Lower leg skin (tissue), 3 donors: ENCODE measurements at regions not wholly inside any gene's neighbourhood (a gene's known extent, or its start where the extent isn't known, plus 50 kb on each side); places are given as distances from the start of the nearest gene placed in this dataset.

Experiments used
- POLR2A ChIP-seq, 2 donors: fragments of 450-650 bp; IDR thresholded peaks; one replicate each; pipeline ENCODE4 v1.6.1; 2016 to 2017; ENCODE audit warnings: antibody characterized with exemption in 2 of 2, mild to moderate bottlenecking in 1 of 2, moderate library complexity in 1 of 2
- TF ChIP-seq, protein P1 (sequence below), 3 donors: fragments of 450-650 bp; IDR thresholded peaks; one replicate each; pipeline ENCODE4 v1.5.1; 2016; ENCODE audit warnings: antibody characterized with exemption in 3 of 3, mild to moderate bottlenecking in 3 of 3, moderate library complexity in 2 of 3

GRCh38 chr3:159923336-159923735 is 65.3 kb upstream of the IL12A start:
- TF ChIP-seq, protein P1, sequence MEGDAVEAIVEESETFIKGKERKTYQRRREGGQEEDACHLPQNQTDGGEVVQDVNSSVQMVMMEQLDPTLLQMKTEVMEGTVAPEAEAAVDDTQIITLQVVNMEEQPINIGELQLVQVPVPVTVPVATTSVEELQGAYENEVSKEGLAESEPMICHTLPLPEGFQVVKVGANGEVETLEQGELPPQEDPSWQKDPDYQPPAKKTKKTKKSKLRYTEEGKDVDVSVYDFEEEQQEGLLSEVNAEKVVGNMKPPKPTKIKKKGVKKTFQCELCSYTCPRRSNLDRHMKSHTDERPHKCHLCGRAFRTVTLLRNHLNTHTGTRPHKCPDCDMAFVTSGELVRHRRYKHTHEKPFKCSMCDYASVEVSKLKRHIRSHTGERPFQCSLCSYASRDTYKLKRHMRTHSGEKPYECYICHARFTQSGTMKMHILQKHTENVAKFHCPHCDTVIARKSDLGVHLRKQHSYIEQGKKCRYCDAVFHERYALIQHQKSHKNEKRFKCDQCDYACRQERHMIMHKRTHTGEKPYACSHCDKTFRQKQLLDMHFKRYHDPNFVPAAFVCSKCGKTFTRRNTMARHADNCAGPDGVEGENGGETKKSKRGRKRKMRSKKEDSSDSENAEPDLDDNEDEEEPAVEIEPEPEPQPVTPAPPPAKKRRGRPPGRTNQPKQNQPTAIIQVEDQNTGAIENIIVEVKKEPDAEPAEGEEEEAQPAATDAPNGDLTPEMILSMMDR (IDR thresholded peaks at IDR 0.05) = no peak
- TF ChIP-seq POLR2A (IDR thresholded peaks at IDR 0.05) = no peak
